Testis (tissue), 2 donors: ENCODE measurements at regions not wholly inside any gene's neighbourhood (a gene's known extent, or its start where the extent isn't known, plus 50 kb on each side); places are given as distances from the start of the nearest gene placed in this dataset.

ENCODE experiments used
- CTCF ChIP-seq, 3 experiments: fragments of 450-650 bp in 2 of 3; fragments of 200-600 bp in 1 of 3; sonication (generic) in 1 of 3; IDR thresholded peaks; one replicate each; pipeline ENCODE4 v1.5.1; 2016 to 2019; ENCODE audit warnings: antibody characterized with exemption in 3 of 3, mild to moderate bottlenecking in 2 of 3, moderate library complexity in 1 of 3
- POLR2A ChIP-seq: fragments of 450-650 bp; IDR thresholded peaks from one replicate; pipeline ENCODE4 v1.6.1; 2017; ENCODE audit warnings: antibody characterized with exemption, mild to moderate bottlenecking, moderate library complexity

DNA sequence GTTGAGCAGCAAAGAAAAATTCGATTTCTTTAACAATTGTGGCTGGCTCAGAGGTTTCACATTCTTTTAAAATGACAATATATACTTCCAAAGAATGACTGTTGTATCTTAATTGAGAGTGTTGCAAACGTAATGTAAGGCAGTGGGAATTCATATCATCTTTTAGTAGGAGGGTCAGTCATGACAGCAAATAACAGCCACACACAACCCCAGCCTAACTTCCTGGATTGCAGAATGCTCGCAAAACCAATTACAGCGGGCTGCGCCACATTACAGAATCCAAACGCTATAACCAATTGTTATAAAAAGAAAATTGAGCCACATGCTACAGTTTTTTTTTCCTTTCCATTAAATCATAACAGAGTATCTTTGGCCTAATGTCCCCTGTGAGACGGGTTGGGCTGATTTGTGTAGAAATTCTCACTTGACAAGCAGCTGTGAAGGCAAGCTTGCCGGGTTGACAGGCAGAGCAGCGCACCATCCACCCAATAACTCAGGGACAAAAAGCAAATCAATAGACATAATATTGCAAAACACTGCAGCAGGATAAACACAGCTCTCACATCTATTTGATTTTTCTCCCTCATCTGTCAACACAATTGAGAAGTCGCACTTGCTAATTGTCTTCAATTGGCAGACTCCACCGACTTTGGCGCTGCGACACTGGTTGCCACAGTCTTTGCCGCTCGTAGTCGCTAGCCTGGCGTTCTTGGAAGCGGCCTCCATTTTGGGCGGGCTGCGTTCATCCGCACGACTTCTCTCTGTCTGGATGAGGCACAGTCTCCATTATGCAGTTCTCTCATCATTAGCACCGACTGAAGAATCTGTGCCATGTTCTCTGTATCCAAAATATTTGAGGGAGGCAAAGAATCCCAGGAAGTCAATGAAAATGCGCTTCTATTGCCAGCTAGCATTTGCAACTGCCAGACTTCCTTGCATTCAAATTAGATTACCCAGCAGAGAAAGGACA is 95.0 kb upstream of the CCDC68 start:
- TF ChIP-seq CTCF (IDR thresholded peaks at IDR 0.05) = no peak
- TF ChIP-seq POLR2A = no peak
